ENCODE measurements at regions not wholly inside any gene's neighbourhood (a gene's known extent, or its start where the extent isn't known, plus 50 kb on each side); places are given as distances from the start of the nearest gene placed in this dataset.

GRCh38 chr2:16304876-16305590 lies 360.6 kb downstream of the CYRIA start:
- Mint-ChIP-seq H3K36me3 (ENCODE audit: unreplicated experiment) (no peaks in the 10 kb centered on the region), H3K9me3 (ENCODE audit: unreplicated experiment) (peaks cover 26% of the 10 kb centered on the region), H3K4me3 (ENCODE audit: unreplicated experiment) (no peak overlapping the region), H3K27ac (ENCODE audit: unreplicated experiment) (no peak overlapping the region), H3K4me1 (ENCODE audit: unreplicated experiment) (no peaks in the 10 kb centered on the region), H3K27me3 (ENCODE audit: unreplicated experiment) (no peaks in the 10 kb centered on the region)
- DNase-seq (ENCODE audit: extremely low spot score, unreplicated experiment) = no peak
- no peak for TF ChIP-seq CTCF (IDR thresholded peaks at IDR 0.05)

GRCh38 chr2:16303761-16304160 lies 361.9 kb downstream of the CYRIA start:
- no peaks in the 10 kb centered on the region for H3K27me3 Mint-ChIP-seq (ENCODE audit: unreplicated experiment)
- H3K9me3 Mint-ChIP-seq (ENCODE audit: unreplicated experiment) = peaks cover 26% of the 10 kb centered on the region
- H3K4me3 Mint-ChIP-seq (ENCODE audit: unreplicated experiment) = no peak overlapping the region
- no peak overlapping the region for H3K27ac Mint-ChIP-seq (ENCODE audit: unreplicated experiment)
- no peaks in the 10 kb centered on the region for H3K4me1 Mint-ChIP-seq (ENCODE audit: unreplicated experiment)
- TF ChIP-seq CTCF (IDR thresholded peaks at IDR 0.05) = no peak
- no peaks in the 10 kb centered on the region for H3K36me3 Mint-ChIP-seq (ENCODE audit: unreplicated experiment)
- DNase-seq (ENCODE audit: extremely low spot score, unreplicated experiment) = no peak

- Mint-ChIP-seq H3K4me1 (ENCODE audit: unreplicated experiment) (no peaks in the 10 kb centered on the region), H3K27me3 (ENCODE audit: unreplicated experiment) (no peaks in the 10 kb centered on the region), H3K27ac (ENCODE audit: unreplicated experiment) (no peak overlapping the region), H3K9me3 (ENCODE audit: unreplicated experiment) (peaks cover 31% of the 10 kb centered on the region), H3K36me3 (ENCODE audit: unreplicated experiment) (no peaks in the 10 kb centered on the region), H3K4me3 (ENCODE audit: unreplicated experiment) (no peak overlapping the region)
- no peak for TF ChIP-seq CTCF (IDR thresholded peaks at IDR 0.05)
- DNase-seq (ENCODE audit: extremely low spot score, unreplicated experiment) = peak; percentile 53
Measured at GRCh38 chr2:16303273-16303577, 362.4 kb downstream of the CYRIA start.

GRCh38 chr2:16302431-16303272 lies 362.3 kb downstream of the MYCN start:
- no peaks in the 10 kb centered on the region for H3K27me3 Mint-ChIP-seq (ENCODE audit: unreplicated experiment)
- peaks cover 36% of the 10 kb centered on the region for H3K9me3 Mint-ChIP-seq (ENCODE audit: unreplicated experiment)
- H3K27ac Mint-ChIP-seq (ENCODE audit: unreplicated experiment) = no peak overlapping the region
- no peak for TF ChIP-seq CTCF (IDR thresholded peaks at IDR 0.05)
- no peaks in the 10 kb centered on the region for H3K4me1 Mint-ChIP-seq (ENCODE audit: unreplicated experiment)
- DNase-seq (ENCODE audit: extremely low spot score, unreplicated experiment) = peak; percentile 46
- H3K4me3 Mint-ChIP-seq (ENCODE audit: unreplicated experiment) = no peak overlapping the region
- no peaks in the 10 kb centered on the region for H3K36me3 Mint-ChIP-seq (ENCODE audit: unreplicated experiment)

GRCh38 chr2:16301961-16302360 lies 361.6 kb downstream of the MYCN start:
- H3K9me3 Mint-ChIP-seq (ENCODE audit: unreplicated experiment) = peaks cover 36% of the 10 kb centered on the region

More at GRCh38 chr2:16301961-16302360, 361.6 kb downstream of the MYCN start:
- Mint-ChIP-seq H3K4me1 (ENCODE audit: unreplicated experiment) (no peaks in the 10 kb centered on the region), H3K27ac (ENCODE audit: unreplicated experiment) (no peak overlapping the region), H3K27me3 (ENCODE audit: unreplicated experiment) (no peaks in the 10 kb centered on the region), H3K36me3 (ENCODE audit: unreplicated experiment) (no peaks in the 10 kb centered on the region), H3K4me3 (ENCODE audit: unreplicated experiment) (no peak overlapping the region)
- DNase-seq (ENCODE audit: extremely low spot score, unreplicated experiment) = no peak
- TF ChIP-seq CTCF (IDR thresholded peaks at IDR 0.05) = no peak

Measured in osteocyte (in vitro differentiated cells).